Tibial nerve (tissue), 4 donors: ENCODE measurements at regions not wholly inside any gene's neighbourhood (a gene's known extent, or its start where the extent isn't known, plus 50 kb on each side); places are given as distances from the start of the nearest gene placed in this dataset.

Experiments used
- DNase-seq, 2 donors: peaks; one replicate each; pipeline ENCODE4 v3.0.0-alpha.2; 2019; ENCODE audit warnings: low spot score in 2 of 2
- H3K27ac ChIP-seq, 4 donors: fragments of 200-600 bp; sonication (generic) in 3 of 4; one replicate each; pipeline ENCODE4 v1.5.1; 2017 to 2019; ENCODE audit warnings: mild to moderate bottlenecking in 1 of 4
- H3K27me3 ChIP-seq, 2 donors: fragments of 200-600 bp; sonication (generic) in 1 of 2; one replicate each; pipeline versions ENCODE4 v1.5.1 to v1.6.0; 2017 to 2019
- H3K36me3 ChIP-seq, 3 donors: fragments of 200-600 bp; sonication (generic); one replicate each; pipeline ENCODE4 v1.5.1; 2018 to 2019
- H3K4me1 ChIP-seq, 4 donors: fragments of 200-600 bp; sonication (generic) in 3 of 4; one replicate each; pipeline ENCODE4 v1.5.1; 2017 to 2019
- H3K4me3 ChIP-seq, 4 donors: fragments of 200-600 bp; sonication (generic) in 3 of 4; one replicate each; pipeline ENCODE4 v1.5.1; 2017 to 2019; ENCODE audit warnings: mild to moderate bottlenecking in 1 of 4, moderate library complexity in 1 of 4
- H3K9me3 ChIP-seq, 4 donors: fragments of 200-600 bp; sonication (generic) in 3 of 4; one replicate each; pipeline ENCODE4 v1.5.1; 2017 to 2019
- CTCF ChIP-seq, 5 experiments: fragments of 200-600 bp in 3 of 5; fragments of 450-650 bp in 2 of 5; sonication (generic) in 3 of 5; IDR thresholded peaks; one replicate each; pipeline ENCODE4 v1.5.1; 2016 to 2019; ENCODE audit warnings: antibody characterized with exemption in 5 of 5, mild to moderate bottlenecking in 3 of 5, moderate library complexity in 2 of 5
- EP300 ChIP-seq, 2 donors: sonication (generic); formaldehyde crosslinking; IDR thresholded peaks; one replicate each; pipeline ENCODE4 v1.6.1; 2017; ENCODE audit warnings: antibody characterized with exemption in 2 of 2, mild to moderate bottlenecking in 1 of 2
- POLR2A ChIP-seq, 2 donors: fragments of 450-650 bp; IDR thresholded peaks; one replicate each; pipeline ENCODE4 v1.6.1; 2017; ENCODE audit warnings: antibody characterized with exemption in 2 of 2, mild to moderate bottlenecking in 2 of 2, moderate library complexity in 2 of 2
- WGBS, 2 donors: methylation state at CpG; one replicate each; pipeline ENCODE4 v1.1.5; 2018; 5-methylcytosine and 5-hydroxymethylcytosine counted together

- Histone ChIP-seq H3K4me1 (no peaks in the 10 kb centered on the region), H3K4me3 (no peak overlapping the region), H3K36me3 (no peaks in the 10 kb centered on the region), H3K27me3 (no peaks in the 10 kb centered on the region), H3K27ac (no peak overlapping the region), H3K9me3 (no peaks in the 10 kb centered on the region)
- no peak for TF ChIP-seq POLR2A (IDR thresholded peaks at IDR 0.05)
- no peak for TF ChIP-seq CTCF (IDR thresholded peaks at IDR 0.05)
- TF ChIP-seq EP300 (IDR thresholded peaks at IDR 0.05): no peak
- WGBS, 2 donors: 71 to 78% methylated on average over 9 of the region's 9 CpGs
- DNase-seq: no peak
Measured at GRCh38 chr2:16322308-16323125, 343.1 kb downstream of the CYRIA start.

- Histone ChIP-seq H3K27ac (no peak overlapping the region), H3K9me3 (no peaks in the 10 kb centered on the region), H3K36me3 (no peaks in the 10 kb centered on the region), H3K4me1 (no peaks in the 10 kb centered on the region), H3K27me3 (no peaks in the 10 kb centered on the region), H3K4me3 (no peak overlapping the region)
- DNase-seq: no peak
- WGBS, 2 donors: 88 to 95% methylated on average over 4 of the region's 4 CpGs
- TF ChIP-seq CTCF (IDR thresholded peaks at IDR 0.05) (no peak), EP300 (IDR thresholded peaks at IDR 0.05) (no peak), POLR2A (IDR thresholded peaks at IDR 0.05) (no peak)
Measured at GRCh38 chr2:16321872-16322271, 343.8 kb downstream of the CYRIA start.

GRCh38 chr2:16321256-16321655 is 344.4 kb downstream of the CYRIA start:
- no peak for DNase-seq
- H3K4me3 ChIP-seq: no peak overlapping the region

GRCh38 chr2:16320716-16321115 is 344.9 kb downstream of the CYRIA start:
- no peak for TF ChIP-seq CTCF (IDR thresholded peaks at IDR 0.05)
- no peak for TF ChIP-seq EP300 (IDR thresholded peaks at IDR 0.05)
- TF ChIP-seq POLR2A (IDR thresholded peaks at IDR 0.05): no peak
- H3K27ac ChIP-seq: no peak overlapping the region
- no peak for DNase-seq
- H3K4me3 ChIP-seq: no peak overlapping the region
- H3K4me1 ChIP-seq: no peaks in the 10 kb centered on the region
- WGBS, 2 donors: 73 to 79% methylated on average over 11 of the region's 11 CpGs
- no peaks in the 10 kb centered on the region for H3K36me3 ChIP-seq
- H3K9me3 ChIP-seq: no peaks in the 10 kb centered on the region
- H3K27me3 ChIP-seq: no peaks in the 10 kb centered on the region

More at GRCh38 chr2:16321256-16321655, 344.4 kb downstream of the CYRIA start:
- no peaks in the 10 kb centered on the region for H3K27me3 ChIP-seq
- no peaks in the 10 kb centered on the region for H3K4me1 ChIP-seq
- TF ChIP-seq EP300 (IDR thresholded peaks at IDR 0.05) (no peak), CTCF (IDR thresholded peaks at IDR 0.05) (no peak), POLR2A (IDR thresholded peaks at IDR 0.05) (no peak)
- WGBS, 2 donors: 81 to 88% methylated on average over 9 of the region's 9 CpGs
- H3K27ac ChIP-seq: no peak overlapping the region
- no peaks in the 10 kb centered on the region for H3K9me3 ChIP-seq
- no peaks in the 10 kb centered on the region for H3K36me3 ChIP-seq

GRCh38 chr2:16319551-16320121 is 346.0 kb downstream of the CYRIA start:
- no peaks in the 10 kb centered on the region for H3K4me1 ChIP-seq
- TF ChIP-seq POLR2A (IDR thresholded peaks at IDR 0.05) (no peak), CTCF (IDR thresholded peaks at IDR 0.05) (no peak), EP300 (IDR thresholded peaks at IDR 0.05) (no peak)
- H3K36me3 ChIP-seq: no peaks in the 10 kb centered on the region
- H3K4me3 ChIP-seq: no peak overlapping the region
- no peak overlapping the region for H3K27ac ChIP-seq
- no peaks in the 10 kb centered on the region for H3K9me3 ChIP-seq
- DNase-seq: no peak
- no peaks in the 10 kb centered on the region for H3K27me3 ChIP-seq
- WGBS, 2 donors: 37% methylated on average over 12 of the region's 12 CpGs
